Astrocyte of the cerebellum (primary cell): ENCODE measurements at regions not wholly inside any gene's neighbourhood (a gene's known extent, or its start where the extent isn't known, plus 50 kb on each side); places are given as distances from the start of the nearest gene placed in this dataset.
A peak's percentile ranks its signal among the peaks of the same experiment; 100 is the strongest.
"Not testable (repeated sequence)": the region's sequence is repeated elsewhere in the genome, so short reads cannot be mapped to it uniquely, and the experiment has no call there.

ENCODE experiments used
- DNase-seq: peaks from one replicate; pipeline ENCODE4 v3.0.0-alpha.2; 2011; ENCODE audit warnings: low read depth
- H3K4me3 ChIP-seq: 2 replicates; pipeline ENCODE4 v1.5.1; 2011; ENCODE audit warnings: mild to moderate bottlenecking, low read depth, low read length, moderate library complexity
- in situ Hi-C: cut with HindIII; loops from 2 replicates; pipeline ENCODE4 v1.10.0; 2017; ENCODE audit warnings: low sequenced_read_pairs

DNA sequence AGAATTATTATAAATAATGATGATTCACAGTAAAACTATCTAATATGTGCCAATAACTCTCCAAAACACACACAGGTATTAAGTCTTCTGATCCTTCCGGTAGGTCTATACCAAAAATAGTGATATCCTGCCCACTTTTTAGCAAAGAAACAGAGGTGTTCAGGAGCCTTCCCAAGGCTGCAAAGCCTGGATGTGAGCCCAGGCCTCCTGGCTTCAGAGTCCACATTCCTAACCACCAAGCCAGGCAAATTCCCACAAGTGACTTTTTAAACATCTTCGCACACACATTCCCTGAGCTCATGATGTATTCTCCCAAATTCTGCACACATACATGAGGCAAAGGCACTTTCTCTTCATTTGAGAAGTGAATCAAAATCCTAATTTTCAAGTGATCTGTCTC, 376.6 kb downstream of the BCL2L11 start:
- in situ Hi-C loops, H3K4me3 ChIP-seq: not testable (repeated sequence)
- peak; percentile 43 for DNase-seq

DNA sequence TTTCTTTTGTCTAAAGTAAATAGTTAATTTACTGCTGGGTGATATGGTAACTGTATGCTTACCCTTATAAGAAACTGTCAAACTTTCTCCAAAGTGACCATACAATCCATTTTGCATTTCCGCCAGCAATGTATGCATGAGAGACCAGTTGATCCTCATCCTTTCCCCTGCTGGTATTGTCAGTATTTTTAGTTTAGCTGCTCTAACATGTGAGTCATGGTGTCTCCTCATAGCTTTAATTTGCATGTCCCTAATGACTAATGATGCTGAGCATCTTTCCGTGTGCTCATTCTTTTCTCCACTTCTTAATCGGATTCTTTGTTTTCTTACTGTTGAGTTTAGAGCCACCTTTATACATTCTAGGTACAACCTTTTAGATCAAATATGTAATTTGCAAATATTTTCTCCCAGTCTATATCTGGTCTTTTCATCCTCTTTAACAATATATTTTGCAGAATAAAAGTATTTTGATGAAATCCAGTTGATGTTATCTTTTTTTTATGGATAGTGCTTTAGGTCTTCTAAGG, 379.9 kb downstream of the BCL2L11 start:
- in situ Hi-C loops, DNase-seq, H3K4me3 ChIP-seq: not testable (repeated sequence)

DNA sequence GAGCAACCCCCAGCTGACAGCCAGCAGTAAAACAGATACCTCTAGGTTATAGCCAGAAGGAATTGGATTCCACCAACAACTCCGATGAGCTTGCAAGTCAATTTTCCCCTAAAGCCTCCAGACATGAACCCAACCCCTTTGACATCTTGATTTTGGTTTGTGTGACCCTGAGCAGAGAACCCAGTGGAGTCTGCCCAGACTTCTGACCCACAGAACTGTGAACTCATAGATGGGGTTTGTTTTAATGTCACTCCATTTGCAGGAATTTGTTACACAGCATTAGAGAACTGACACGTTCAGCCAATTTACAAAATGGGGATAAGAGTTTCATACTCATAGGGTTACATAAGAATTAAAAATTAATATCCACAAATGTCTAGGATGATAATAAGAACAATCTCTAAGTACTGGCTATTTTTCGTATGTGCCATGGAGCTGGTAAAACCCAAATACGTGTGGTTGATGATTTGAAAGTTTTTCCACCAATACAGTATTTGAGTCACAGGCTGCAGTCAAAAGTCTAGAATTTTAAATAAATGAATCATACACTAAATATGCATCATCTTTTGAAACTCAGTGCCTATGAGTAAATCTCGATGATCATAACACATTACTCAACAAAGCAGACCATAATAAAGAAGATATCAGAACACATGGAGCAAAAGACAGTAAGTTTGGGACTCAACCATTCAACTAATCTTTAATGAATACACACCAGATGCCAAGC, 380.0 kb downstream of the ANAPC1 start:
- DNase-seq, in situ Hi-C loops: not testable (repeated sequence)

DNA sequence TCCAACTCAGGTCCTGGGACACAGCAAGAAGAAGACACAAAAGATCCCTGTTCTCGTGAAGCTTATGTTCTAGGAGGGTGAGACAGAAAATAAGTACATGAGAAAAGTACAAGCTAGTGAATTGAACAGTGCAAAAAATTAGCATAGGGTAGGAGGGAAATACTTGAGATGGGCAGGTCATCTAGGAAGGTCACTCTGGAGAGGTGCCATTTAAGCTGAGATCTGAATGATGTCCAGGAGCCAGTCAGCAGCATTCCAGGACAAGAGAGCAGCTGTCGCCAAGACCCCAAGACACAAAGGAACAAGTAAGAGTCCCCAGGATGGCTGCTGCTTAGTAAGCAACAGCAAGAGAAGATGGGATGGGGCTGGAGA, 379.4 kb downstream of the ANAPC1 start:
- H3K4me3 ChIP-seq, in situ Hi-C loops, DNase-seq: not testable (repeated sequence)

More for the DNA sequence above, 380.0 kb downstream of the ANAPC1 start:
- H3K4me3 ChIP-seq: not testable (repeated sequence)

DNA sequence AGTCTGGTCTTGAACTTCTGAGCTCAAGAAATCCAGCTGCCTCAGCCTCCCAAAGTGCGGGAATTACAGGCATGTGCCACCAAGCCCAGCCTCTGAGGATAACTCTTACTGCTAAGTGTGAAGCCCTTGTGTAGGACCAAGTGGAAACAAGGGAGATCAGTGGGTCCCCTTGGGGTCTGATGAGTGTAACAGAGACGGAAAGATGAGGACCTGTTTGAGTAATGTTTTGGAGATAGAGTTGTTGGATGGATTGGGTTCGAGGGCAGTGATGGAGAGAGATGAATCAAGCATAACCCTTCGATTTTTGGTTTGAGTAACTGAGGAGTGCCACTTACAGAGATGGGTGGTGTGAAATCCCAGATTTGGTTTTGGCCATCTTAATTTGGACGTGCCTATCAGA, 378.7 kb downstream of the ANAPC1 start:
- in situ Hi-C loops, DNase-seq: not testable (repeated sequence)

DNA sequence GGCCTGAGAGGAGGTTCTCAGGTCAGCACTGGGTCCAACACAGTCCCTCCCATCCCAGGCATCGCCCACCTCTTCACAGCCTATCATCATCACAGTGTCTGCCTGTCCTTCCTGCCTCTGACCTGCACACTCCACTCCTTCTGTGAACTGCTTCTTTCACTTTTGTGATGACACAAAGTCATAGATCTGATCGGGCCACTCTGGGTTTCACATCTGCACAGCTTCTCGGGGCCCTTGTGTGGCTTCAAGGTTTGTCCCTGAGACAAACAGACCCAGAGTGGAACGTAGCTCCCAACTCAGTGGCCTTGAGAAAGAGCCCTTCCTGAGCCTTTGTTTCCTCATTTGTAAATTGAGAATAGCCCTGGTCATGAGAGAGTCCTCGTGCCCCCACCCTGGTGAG, 377.1 kb downstream of the ANAPC1 start:
- DNase-seq, in situ Hi-C loops, H3K4me3 ChIP-seq: not testable (repeated sequence)

More for the DNA sequence above, 378.7 kb downstream of the ANAPC1 start:
- H3K4me3 ChIP-seq: not testable (repeated sequence)

DNA sequence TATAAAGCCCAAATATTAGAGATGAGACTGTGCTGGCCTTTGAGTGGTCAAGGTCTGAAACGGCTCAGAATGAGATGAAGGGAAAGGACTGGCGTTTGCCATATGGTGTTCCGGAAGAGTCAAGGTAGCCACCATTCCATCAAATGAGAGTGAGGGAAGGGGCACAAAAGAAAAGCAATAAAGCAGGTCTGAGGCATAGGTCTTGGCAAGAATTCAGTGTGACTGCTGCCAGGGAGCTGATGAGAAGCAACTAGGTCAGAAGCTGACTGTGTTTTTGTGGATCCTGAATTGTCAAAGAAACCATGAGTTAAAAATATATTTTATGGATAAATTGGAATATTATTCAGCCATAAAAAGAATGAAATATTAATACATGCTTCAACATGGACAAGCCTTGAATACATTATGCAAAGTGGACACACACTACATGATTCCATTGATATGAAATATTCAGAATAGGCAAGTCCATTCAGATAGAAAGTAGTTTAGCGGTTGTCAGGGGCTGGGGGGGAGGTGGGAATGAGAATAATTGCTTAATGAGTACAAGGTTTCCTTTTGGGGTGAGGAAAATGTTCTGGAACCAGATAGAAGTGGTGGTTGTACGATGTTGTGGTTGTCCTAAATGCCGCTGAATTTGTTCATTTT, 374.6 kb downstream of the ANAPC1 start:
- H3K4me3 ChIP-seq, in situ Hi-C loops, DNase-seq: not testable (repeated sequence)

DNA sequence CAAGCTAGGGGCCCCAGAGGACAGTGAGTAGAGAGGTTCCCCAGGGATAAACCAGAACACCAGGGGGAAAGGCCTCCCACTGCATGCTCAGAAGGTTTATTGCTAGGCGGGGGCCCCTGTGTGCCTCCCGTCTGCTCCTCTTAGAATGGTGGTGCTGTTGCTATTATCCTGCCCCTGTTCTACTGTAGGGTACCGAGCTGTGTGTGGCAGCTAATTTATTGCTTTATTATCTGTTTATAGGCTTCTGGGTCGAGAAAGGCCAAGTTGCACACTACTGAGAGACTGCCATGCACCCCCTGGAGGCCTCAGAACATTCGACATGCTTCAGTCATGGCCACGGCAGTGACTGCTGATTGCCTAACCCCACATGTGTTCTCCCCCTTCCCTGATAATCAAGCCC, 373.6 kb downstream of the ANAPC1 start:
- H3K4me3 ChIP-seq, DNase-seq, in situ Hi-C loops: not testable (repeated sequence)

DNA sequence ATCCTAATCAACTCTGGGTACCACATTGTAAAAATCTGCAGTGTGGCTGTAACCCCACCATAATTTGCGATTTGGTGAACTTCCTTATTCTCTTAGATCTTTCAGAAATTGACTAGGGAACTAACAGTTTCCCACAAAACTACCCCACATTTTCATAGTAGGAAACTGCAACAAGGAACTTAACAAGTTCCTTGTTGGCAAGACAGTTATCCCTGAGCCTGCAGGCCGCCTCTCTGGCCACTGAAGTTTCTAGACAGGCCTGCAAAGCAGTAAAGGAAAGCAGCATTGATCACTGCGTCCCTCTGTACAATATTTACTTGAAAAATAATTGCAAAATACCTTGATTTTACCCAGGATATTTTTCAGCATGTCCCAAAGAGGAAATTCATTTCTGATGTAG, 372.9 kb downstream of the ANAPC1 start:
- H3K4me3 ChIP-seq, DNase-seq, in situ Hi-C loops: not testable (repeated sequence)

DNA sequence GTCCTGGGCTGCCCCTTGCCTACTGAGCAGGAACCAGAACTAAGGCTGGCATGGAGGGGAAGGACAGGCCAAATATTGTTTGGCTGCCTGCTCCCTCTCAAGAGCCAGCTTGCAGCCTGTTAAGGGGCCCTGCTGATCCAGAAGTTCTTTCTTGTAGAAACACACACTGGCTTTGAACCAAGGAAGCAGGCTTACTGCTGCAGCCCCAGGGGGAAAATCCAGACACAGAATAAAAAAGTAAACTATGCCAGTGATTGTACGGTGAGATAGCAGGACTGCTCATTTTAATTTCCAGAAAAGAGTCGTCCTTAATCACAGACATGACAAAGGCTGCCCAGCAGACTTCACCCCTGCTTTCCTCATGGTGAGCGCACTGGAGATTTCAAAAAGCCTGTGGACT, 371.6 kb downstream of the ANAPC1 start:
- H3K4me3 ChIP-seq, in situ Hi-C loops, DNase-seq: not testable (repeated sequence)

DNA sequence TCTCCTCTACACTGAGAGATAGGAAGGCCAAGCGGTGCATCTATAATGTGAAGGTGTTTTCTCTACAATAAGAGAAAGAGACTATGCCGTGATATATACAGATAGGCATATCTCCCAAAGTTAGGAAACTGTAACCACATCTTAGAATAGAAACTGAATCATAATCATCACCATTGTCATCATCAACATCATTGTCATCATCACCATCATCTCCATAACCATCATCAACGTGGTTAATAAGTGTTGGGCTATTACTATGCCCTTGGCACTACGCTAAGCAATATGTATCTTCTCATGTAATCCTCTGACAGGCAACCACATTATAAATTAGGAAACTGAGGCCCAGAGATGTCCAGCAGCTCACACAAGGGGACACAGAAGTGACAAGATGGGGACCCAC, 369.9 kb downstream of the ANAPC1 start:
- DNase-seq, in situ Hi-C loops, H3K4me3 ChIP-seq: not testable (repeated sequence)

DNA sequence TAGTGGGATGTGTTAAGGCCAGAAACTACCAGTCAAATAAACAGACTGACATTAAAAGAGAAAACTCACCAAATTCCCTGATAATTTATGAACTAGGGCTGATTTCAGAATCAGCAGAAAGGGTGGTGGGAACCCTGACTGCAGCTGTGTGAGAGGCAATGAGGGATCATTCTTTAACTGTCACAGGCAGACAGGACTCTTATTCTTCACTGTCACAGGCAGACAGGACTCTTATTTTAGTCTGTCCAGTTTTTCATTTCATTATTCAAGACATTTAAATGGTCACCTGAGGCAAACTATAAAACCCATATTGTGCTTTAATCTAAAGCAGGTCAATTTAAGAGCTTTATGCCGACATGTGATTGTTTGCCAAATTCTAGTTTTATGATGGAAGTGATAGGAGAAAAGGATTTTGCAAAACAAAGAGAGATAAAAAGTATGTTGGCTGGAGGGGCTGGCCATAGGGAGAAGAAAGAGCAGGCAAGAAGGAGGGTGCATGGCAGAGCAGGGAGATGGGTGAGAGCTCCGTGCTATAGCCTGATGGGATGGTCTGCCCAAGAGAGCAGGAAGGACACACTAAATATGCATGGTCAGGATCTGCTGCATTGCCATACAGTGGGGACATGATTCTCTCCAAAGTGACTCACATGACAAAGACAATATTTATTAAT, 366.8 kb downstream of the ANAPC1 start:
- DNase-seq, in situ Hi-C loops, H3K4me3 ChIP-seq: not testable (repeated sequence)

DNA sequence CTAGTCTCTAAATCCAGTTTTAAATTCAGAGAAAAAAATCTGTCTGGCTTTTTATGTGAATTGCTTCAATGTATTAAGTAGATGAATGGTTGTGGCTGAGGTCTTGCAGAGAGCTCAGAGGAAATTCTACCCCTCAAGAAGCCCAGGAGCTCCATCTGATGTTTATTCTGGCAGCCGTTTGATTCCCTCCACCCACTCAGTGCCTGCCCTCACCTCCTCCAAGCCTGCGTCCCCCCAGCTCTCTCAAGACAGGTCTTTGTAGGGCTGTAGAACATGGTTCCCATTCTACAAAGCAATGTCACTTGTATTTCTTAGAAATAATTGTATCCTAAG, 366.3 kb downstream of the ANAPC1 start:
- DNase-seq, in situ Hi-C loops, H3K4me3 ChIP-seq: not testable (repeated sequence)
